ENCODE measurements at regions not wholly inside any gene's neighbourhood (a gene's known extent, or its start where the extent isn't known, plus 50 kb on each side); places are given as distances from the start of the nearest gene placed in this dataset.

- TF ChIP-seq CTCF (IDR thresholded peaks at IDR 0.05) (no peak), POLR2A (IDR thresholded peaks at IDR 0.05) (no peak)
These were observed 54.5 kb upstream of the ARMC2 start for GRCh38 chr6:108793516-108794251.
